ENCODE measurements at regions not wholly inside any gene's neighbourhood (a gene's known extent, or its start where the extent isn't known, plus 50 kb on each side); places are given as distances from the start of the nearest gene placed in this dataset.

- no peak for DNase-seq
Observed at GRCh38 chr12:43294916-43295315, 257.1 kb downstream of the ADAMTS20 start.

- DNase-seq = no peak
Observed at GRCh38 chr12:43294147-43294546, 257.9 kb downstream of the ADAMTS20 start.

GRCh38 chr12:43293396-43293795 lies 258.6 kb downstream of the ADAMTS20 start:
- DNase-seq = no peak

- DNase-seq = no peak
Observed at GRCh38 chr12:43292699-43293098, 259.3 kb downstream of the ADAMTS20 start.

- no peak for DNase-seq
Observed at GRCh38 chr12:43291516-43291915, 260.5 kb downstream of the ADAMTS20 start.

GRCh38 chr12:43290836-43291235 lies 261.2 kb downstream of the ADAMTS20 start:
- DNase-seq = no peak

- DNase-seq = no peak
Observed at GRCh38 chr12:43289426-43289801, 262.6 kb downstream of the ADAMTS20 start.

- no peak for DNase-seq
Observed at GRCh38 chr12:43288671-43289425, 263.2 kb downstream of the ADAMTS20 start.

GRCh38 chr12:43287706-43288383 lies 264.2 kb downstream of the ADAMTS20 start:
- no peak for DNase-seq

GRCh38 chr12:43286986-43287385 lies 265.0 kb downstream of the ADAMTS20 start:
- DNase-seq = no peak

GRCh38 chr12:43285159-43285598 lies 266.8 kb downstream of the ADAMTS20 start:
- DNase-seq = no peak

GRCh38 chr12:43284486-43285158 lies 267.4 kb downstream of the ADAMTS20 start:
- no peak for DNase-seq

- DNase-seq = no peak
Observed at GRCh38 chr12:43283206-43283605, 268.8 kb downstream of the ADAMTS20 start.

GRCh38 chr12:43282106-43282505 lies 269.9 kb downstream of the ADAMTS20 start:
- no peak for DNase-seq

GRCh38 chr12:43281563-43281962 lies 270.4 kb downstream of the ADAMTS20 start:
- no peak for DNase-seq

GRCh38 chr12:43278541-43278832 lies 273.5 kb downstream of the ADAMTS20 start:
- DNase-seq = no peak

- no peak for DNase-seq
Observed at GRCh38 chr12:43277651-43278540, 274.1 kb downstream of the ADAMTS20 start.

- no peak for DNase-seq
Observed at GRCh38 chr12:43273467-43273866, 278.5 kb downstream of the ADAMTS20 start.

GRCh38 chr12:43271659-43272058 lies 280.3 kb downstream of the ADAMTS20 start:
- DNase-seq = no peak

- no peak for DNase-seq
Observed at GRCh38 chr12:43267818-43268217, 284.2 kb downstream of the ADAMTS20 start.

- DNase-seq = no peak
Observed at GRCh38 chr12:43261701-43262100, 290.3 kb downstream of the ADAMTS20 start.

- no peak for DNase-seq
Observed at GRCh38 chr12:43255522-43256111, 296.4 kb downstream of the ADAMTS20 start.

GRCh38 chr12:43252585-43252984 lies 299.4 kb downstream of the ADAMTS20 start:
- no peak for DNase-seq
